Left lung (tissue), 4 donors: ENCODE measurements at regions not wholly inside any gene's neighbourhood (a gene's known extent, or its start where the extent isn't known, plus 50 kb on each side); places are given as distances from the start of the nearest gene placed in this dataset.

Experiments used
- ATAC-seq: fragments of 200-7000 bp; cut with Tn5 transposase; one replicate; pipeline ENCODE4 v1.9.1; 2020; ENCODE audit warnings: moderate library complexity
- DNase-seq, 4 donors: peaks; one replicate each; pipeline ENCODE4 v3.0.0-alpha.2; 2013 to 2020
- H3K27ac ChIP-seq, 2 donors: fragments of 200-600 bp; sonication (generic) in 1 of 2; one replicate each; pipeline versions ENCODE4 v1.5.0 to v1.8.0; 2020 to 2021
- H3K27me3 ChIP-seq, 2 donors: fragments of 200-600 bp; sonication (generic) in 1 of 2; one replicate each; pipeline versions ENCODE4 v1.5.0 to v1.8.0; 2020 to 2021
- H3K36me3 ChIP-seq, 2 donors: fragments of 200-600 bp; sonication (generic) in 1 of 2; one replicate each; pipeline versions ENCODE4 v1.5.0 to v1.8.0; 2020 to 2021
- H3K4me1 ChIP-seq, 2 donors: fragments of 200-600 bp; one replicate each; pipeline ENCODE4 v1.8.0; 2021
- H3K4me3 ChIP-seq, 2 donors: fragments of 200-600 bp; sonication (generic) in 1 of 2; one replicate each; pipeline versions ENCODE4 v1.5.0 to v1.8.0; 2020 to 2021; ENCODE audit warnings: mild to moderate bottlenecking in 1 of 2
- H3K9me3 ChIP-seq, 2 donors: fragments of 200-600 bp; sonication (generic) in 1 of 2; one replicate each; pipeline versions ENCODE4 v1.5.0 to v1.8.0; 2020 to 2021
- CTCF ChIP-seq, 2 donors: fragments of 200-600 bp; sonication (generic) in 1 of 2; IDR thresholded peaks; one replicate each; pipeline versions ENCODE4 v1.5.0 to v1.8.0; 2021; ENCODE audit warnings: antibody characterized with exemption in 2 of 2
- intact Hi-C, 2 donors: fragments of 100-400 bp; cut with DNase I; formaldehyde crosslinking; loops; one replicate each; pipeline versions ENCODE4 v1.11.2 to v1.14.2; 2022
- donor health status: DM: no; HTN: yes; CAD: no.
- donor health status: DM: no; HTN: no; CAD: no.

GRCh38 chr2:177331466-177331997 lies 61.0 kb upstream of the AGPS start:
- DNase-seq (no peak), ATAC-seq (no peak)
- Histone ChIP-seq H3K4me1 (peaks cover 4 to 5% of the 10 kb centered on the region in 2 donors), H3K27me3 (no peaks in the 10 kb centered on the region), H3K9me3 (no peaks in the 10 kb centered on the region), H3K4me3 (no peak overlapping the region), H3K27ac (no peak overlapping the region), H3K36me3 (no peaks in the 10 kb centered on the region)
- intact Hi-C loops: loop anchor here in 1 of 2 donors (5.0 to 10.0 kb wide), 3 partner anchors 169 to 423 kb away; no protein-coding TSS in a partner anchor
- TF ChIP-seq CTCF (IDR thresholded peaks at IDR 0.05): no peak

GRCh38 chr2:177332026-177332991 lies 60.3 kb upstream of the AGPS start:
- Histone ChIP-seq H3K9me3 (no peaks in the 10 kb centered on the region), H3K4me1 (peaks cover 4 to 5% of the 10 kb centered on the region in 2 donors), H3K27ac (no peak overlapping the region), H3K27me3 (no peaks in the 10 kb centered on the region), H3K36me3 (no peaks in the 10 kb centered on the region), H3K4me3 (no peak overlapping the region)
- DNase-seq (peak in 3 of 4 donors; percentile 43 to 87 (median 80)), ATAC-seq (peak; percentile 94)
- intact Hi-C loops: loop anchor here in 1 of 2 donors (5.0 to 10.0 kb wide), 3 partner anchors 170 to 422 kb away; no protein-coding TSS in a partner anchor
- TF ChIP-seq CTCF (IDR thresholded peaks at IDR 0.05): peak; percentile 40 to 48

GRCh38 chr2:177332992-177333388 lies 59.6 kb upstream of the AGPS start:
- ATAC-seq (no peak), DNase-seq (no peak)
- TF ChIP-seq CTCF (IDR thresholded peaks at IDR 0.05): no peak
- Histone ChIP-seq H3K27me3 (no peaks in the 10 kb centered on the region), H3K27ac (no peak overlapping the region), H3K4me1 (peaks cover 4 to 5% of the 10 kb centered on the region in 2 donors), H3K4me3 (no peak overlapping the region), H3K9me3 (no peaks in the 10 kb centered on the region), H3K36me3 (no peaks in the 10 kb centered on the region)
- intact Hi-C loops: loop anchor here in 1 of 2 donors (5.0 to 10.0 kb wide), 3 partner anchors 171 to 422 kb away; no protein-coding TSS in a partner anchor

- H3K4me3 ChIP-seq: no peak overlapping the region
- H3K27me3 ChIP-seq: no peaks in the 10 kb centered on the region
- H3K4me1 ChIP-seq: peaks cover 4 to 5% of the 10 kb centered on the region in 2 donors
- ATAC-seq (peak; percentile 84), DNase-seq (peak in 2 of 4 donors; percentile 26 to 44)
- TF ChIP-seq CTCF (IDR thresholded peaks at IDR 0.05): peak; percentile 91 to 94
- no peak overlapping the region for H3K27ac ChIP-seq
- intact Hi-C loops: loop anchor here in 1 of 2 donors (5.0 to 10.0 kb wide), 4 partner anchors 87 to 420 kb away; no protein-coding TSS in a partner anchor
- H3K36me3 ChIP-seq: no peaks in the 10 kb centered on the region
- H3K9me3 ChIP-seq: no peaks in the 10 kb centered on the region
Measured at GRCh38 chr2:177334940-177335543, 57.5 kb upstream of the AGPS start.
